ENCODE measurements at regions not wholly inside any gene's neighbourhood (a gene's known extent, or its start where the extent isn't known, plus 50 kb on each side); places are given as distances from the start of the nearest gene placed in this dataset.

DNA sequence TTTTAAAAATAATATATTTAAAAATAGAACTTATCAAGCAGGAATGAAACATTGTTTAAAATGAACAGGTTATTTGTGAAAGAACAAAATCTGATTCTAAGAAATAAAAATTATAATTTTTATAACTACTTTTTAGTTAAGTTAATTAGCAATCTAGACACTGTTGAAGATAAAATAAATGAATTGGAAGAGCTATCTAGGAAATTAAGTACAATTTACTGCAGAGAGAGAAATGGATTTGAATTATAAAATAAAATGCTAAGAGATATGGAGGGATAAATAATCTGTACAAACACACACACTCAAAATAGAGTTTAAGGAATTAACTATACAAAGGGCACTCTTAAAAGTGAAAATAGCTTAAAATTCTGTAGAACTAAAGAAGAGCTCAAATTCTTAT is 1123.1 kb downstream of the PLA2G4A start:
- TF ChIP-seq CTCF (IDR thresholded peaks at IDR 0.05; ENCODE audit: low read length) (no peak), EZH2 (IDR thresholded peaks at IDR 0.05; ENCODE audit: borderline replicate concordance, low read length) (no peak)
